Panc1 (cell line): ENCODE measurements at regions not wholly inside any gene's neighbourhood (a gene's known extent, or its start where the extent isn't known, plus 50 kb on each side); places are given as distances from the start of the nearest gene placed in this dataset.

ENCODE experiments used
- CTCF ChIP-seq: fragments of 450-650 bp; IDR thresholded peaks from 2 replicates; pipeline ENCODE4 v1.5.1; 2017; ENCODE audit warnings: mild to moderate bottlenecking
- POLR2AphosphoS5 ChIP-seq: IDR thresholded peaks from 2 replicates; pipeline ENCODE4 v1.6.1; 2012; ENCODE audit warnings: mild to moderate bottlenecking, low read depth, low read length, moderate library complexity
- SIN3A ChIP-seq: IDR thresholded peaks from 2 replicates; pipeline ENCODE4 v1.6.1; 2012; ENCODE audit warnings: low read depth, mild to moderate bottlenecking, low read length, moderate library complexity, borderline replicate concordance; ENCODE audit not compliant: insufficient read depth
- TCF7L2 ChIP-seq: IDR thresholded peaks from 2 replicates; pipeline ENCODE4 v1.6.1; 2011; ENCODE audit warnings: mild to moderate bottlenecking, low read depth, low read length, inconsistent platforms

DNA sequence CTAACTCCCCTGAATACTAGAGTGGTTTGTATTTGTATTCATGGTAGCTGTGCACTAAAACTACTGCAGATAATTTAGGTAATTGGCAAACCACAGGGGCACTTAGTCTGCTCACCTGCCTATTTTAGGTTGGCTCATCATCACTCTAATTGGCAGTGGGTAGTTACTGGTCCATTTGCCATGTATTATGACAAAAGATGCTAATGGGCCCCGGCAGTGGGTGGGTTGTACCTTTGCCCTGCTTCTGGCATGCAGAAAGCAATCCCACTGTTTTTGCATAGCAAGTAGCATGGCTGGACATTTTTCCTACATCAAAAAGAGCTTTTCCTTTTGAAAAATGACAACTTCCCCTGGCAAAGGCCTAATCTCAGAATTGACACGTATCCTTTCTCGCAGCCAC, 741.4 kb upstream of the MAP3K7 start:
- no peak for TF ChIP-seq CTCF
- no peak for TF ChIP-seq POLR2AphosphoS5
- TF ChIP-seq TCF7L2 = no peak
- no peak for TF ChIP-seq SIN3A
